Tibial artery (tissue), 4 donors: ENCODE measurements at regions not wholly inside any gene's neighbourhood (a gene's known extent, or its start where the extent isn't known, plus 50 kb on each side); places are given as distances from the start of the nearest gene placed in this dataset.
A peak's percentile ranks its signal among the peaks of the same experiment; 100 is the strongest.
"Not testable (repeated sequence)": the region's sequence is repeated elsewhere in the genome, so short reads cannot be mapped to it uniquely, and the experiment has no call there.

Source experiments
- DNase-seq, 2 donors: peaks; one replicate each; pipeline ENCODE4 v3.0.0-alpha.2; 2019
- H3K27ac ChIP-seq, 2 donors: fragments of 200-600 bp; sonication (generic) in 1 of 2; 1 replicate in 1 of 2; 2 replicates in 1 of 2; pipeline ENCODE4 v1.5.1; 2018 to 2019; ENCODE audit warnings: mild to moderate bottlenecking in 1 of 2
- H3K27me3 ChIP-seq, 2 donors: fragments of 200-600 bp; sonication (generic) in 1 of 2; one replicate each; pipeline versions ENCODE4 v1.5.1 to v1.6.0; 2016 to 2019
- H3K36me3 ChIP-seq, 3 donors: fragments of 200-600 bp; sonication (generic) in 2 of 3; one replicate each; pipeline ENCODE4 v1.5.1; 2016 to 2019; ENCODE audit warnings: mild to moderate bottlenecking in 2 of 3
- H3K4me1 ChIP-seq, 4 donors: fragments of 200-600 bp; sonication (generic) in 2 of 4; 1 replicate in 3 of 4; 2 replicates in 1 of 4; pipeline ENCODE4 v1.5.1; 2016 to 2019
- H3K4me3 ChIP-seq, 2 donors: fragments of 200-600 bp; sonication (generic) in 1 of 2; 1 replicate in 1 of 2; 2 replicates in 1 of 2; pipeline ENCODE4 v1.5.1; 2018 to 2019; ENCODE audit warnings: mild to moderate bottlenecking in 2 of 2
- H3K9me3 ChIP-seq, 3 donors: fragments of 200-600 bp; sonication (generic) in 1 of 3; one replicate each; pipeline ENCODE4 v1.5.1; 2016 to 2019
- intact Hi-C: fragments of 100-400 bp; cut with DNase I; formaldehyde crosslinking; loops from one replicate; pipeline ENCODE4 v1.15.0; 2023; ENCODE audit warnings: low total_unique reads
- TF ChIP-seq, protein P1 (sequence below), 2 experiments: fragments of 200-600 bp in 1 of 2; fragments of 450-650 bp in 1 of 2; IDR thresholded peaks; one replicate each; pipeline ENCODE4 v1.5.1; 2017 to 2019; ENCODE audit warnings: antibody characterized with exemption in 2 of 2, mild to moderate bottlenecking in 1 of 2, moderate library complexity in 1 of 2

DNA sequence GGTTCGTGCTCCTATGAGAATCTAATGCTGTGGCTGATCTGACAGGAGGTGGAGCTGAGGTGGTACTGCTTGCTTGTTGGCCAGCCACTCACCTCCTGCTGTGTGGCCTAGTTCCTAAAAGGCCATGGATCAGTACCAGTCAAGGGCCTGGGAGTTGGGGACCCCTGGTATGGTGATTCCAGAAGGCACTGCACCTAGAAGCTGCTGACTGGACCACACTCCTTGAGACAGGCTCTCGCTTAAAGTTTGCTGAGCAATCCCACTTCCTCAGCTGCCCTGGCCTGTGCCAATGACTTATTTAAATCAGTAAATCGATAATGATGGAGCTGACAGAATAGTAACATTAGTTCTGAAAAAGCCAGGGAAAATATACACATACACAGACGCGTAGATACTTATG lies 98.6 kb upstream of the LYZL2 start:
- TF ChIP-seq, protein P1, sequence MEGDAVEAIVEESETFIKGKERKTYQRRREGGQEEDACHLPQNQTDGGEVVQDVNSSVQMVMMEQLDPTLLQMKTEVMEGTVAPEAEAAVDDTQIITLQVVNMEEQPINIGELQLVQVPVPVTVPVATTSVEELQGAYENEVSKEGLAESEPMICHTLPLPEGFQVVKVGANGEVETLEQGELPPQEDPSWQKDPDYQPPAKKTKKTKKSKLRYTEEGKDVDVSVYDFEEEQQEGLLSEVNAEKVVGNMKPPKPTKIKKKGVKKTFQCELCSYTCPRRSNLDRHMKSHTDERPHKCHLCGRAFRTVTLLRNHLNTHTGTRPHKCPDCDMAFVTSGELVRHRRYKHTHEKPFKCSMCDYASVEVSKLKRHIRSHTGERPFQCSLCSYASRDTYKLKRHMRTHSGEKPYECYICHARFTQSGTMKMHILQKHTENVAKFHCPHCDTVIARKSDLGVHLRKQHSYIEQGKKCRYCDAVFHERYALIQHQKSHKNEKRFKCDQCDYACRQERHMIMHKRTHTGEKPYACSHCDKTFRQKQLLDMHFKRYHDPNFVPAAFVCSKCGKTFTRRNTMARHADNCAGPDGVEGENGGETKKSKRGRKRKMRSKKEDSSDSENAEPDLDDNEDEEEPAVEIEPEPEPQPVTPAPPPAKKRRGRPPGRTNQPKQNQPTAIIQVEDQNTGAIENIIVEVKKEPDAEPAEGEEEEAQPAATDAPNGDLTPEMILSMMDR (IDR thresholded peaks at IDR 0.05), result no peak
- intact Hi-C loops, result loop anchor here (5.0 kb wide), 1 partner anchor 299 kb away; no protein-coding TSS in a partner anchor

DNA sequence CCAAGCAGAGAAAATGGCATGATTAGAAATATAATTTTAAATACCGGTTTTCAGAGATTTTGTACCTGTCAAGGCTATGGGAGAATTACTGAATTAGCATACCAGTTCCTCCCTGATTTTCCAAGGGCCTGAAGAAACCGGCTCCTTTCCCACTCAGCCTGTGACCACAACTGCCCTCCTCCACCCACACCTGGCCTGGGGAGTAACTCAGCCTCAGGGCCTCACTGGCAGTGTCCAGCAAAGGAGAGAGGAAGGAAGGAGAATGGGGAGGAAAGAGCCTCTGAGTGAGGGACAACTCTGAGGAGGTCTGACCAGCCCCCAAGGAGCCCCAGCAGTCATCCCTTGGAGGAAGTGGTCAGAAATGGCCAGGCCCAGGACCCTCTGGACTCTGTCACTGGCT lies 98.0 kb upstream of the LYZL2 start:
- TF ChIP-seq, protein P1 (IDR thresholded peaks at IDR 0.05), result no peak
- intact Hi-C loops, result loop anchor here (5.0 kb wide), 1 partner anchor 300 kb away; no protein-coding TSS in a partner anchor
- H3K36me3 ChIP-seq, result no peaks in the 10 kb centered on the region
- H3K9me3 ChIP-seq, result no peaks in the 10 kb centered on the region
- H3K27ac ChIP-seq, result no peak overlapping the region
- no peaks in the 10 kb centered on the region for H3K27me3 ChIP-seq
- DNase-seq, result no peak
- no peak overlapping the region for H3K4me3 ChIP-seq
- H3K4me1 ChIP-seq, result peaks cover 0 to 3% (median 0%) of the 10 kb centered on the region in 4 donors

More for the DNA sequence above, 98.6 kb upstream of the LYZL2 start:
- Histone ChIP-seq H3K27ac (no peak overlapping the region), H3K27me3 (no peaks in the 10 kb centered on the region), H3K4me1 (peaks cover 0 to 3% (median 0%) of the 10 kb centered on the region in 4 donors), H3K36me3 (no peaks in the 10 kb centered on the region), H3K4me3 (no peak overlapping the region), H3K9me3 (no peaks in the 10 kb centered on the region)
- no peak for DNase-seq

DNA sequence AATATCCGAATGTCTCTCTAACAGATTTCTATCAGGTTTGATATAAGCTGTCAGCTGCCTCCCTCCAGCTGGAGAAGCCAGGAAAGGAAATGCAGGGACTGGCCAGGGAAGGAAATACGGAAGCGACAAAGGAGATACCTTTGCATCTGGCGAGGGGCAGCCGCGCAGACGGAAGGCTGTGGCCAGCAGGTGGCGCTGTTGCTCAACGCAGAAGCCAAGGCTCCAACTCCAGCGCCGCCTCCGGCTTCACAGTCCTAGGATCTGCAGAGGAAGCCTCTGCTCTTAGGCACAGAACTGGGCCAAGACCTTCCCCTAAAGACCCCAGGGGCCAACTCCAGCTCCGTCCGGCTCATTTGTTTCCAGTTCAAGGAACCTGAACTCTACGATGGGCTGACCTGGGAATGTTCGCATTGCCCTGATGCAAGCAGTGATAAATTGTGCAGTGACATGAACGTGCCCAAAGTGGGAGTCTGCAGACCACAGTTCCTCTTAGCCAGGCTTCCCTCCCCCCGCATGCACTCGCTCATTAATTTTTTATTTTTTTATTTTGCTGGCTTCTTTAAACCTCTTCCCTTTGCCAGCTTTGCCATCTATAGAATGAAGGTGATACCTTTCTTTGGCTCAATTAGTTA lies 97.3 kb upstream of the LYZL2 start:
- not testable (repeated sequence) for H3K27ac ChIP-seq
- intact Hi-C loops, result loop anchor here (5.0 kb wide), 1 partner anchor 300 kb away; no protein-coding TSS in a partner anchor
- peak; percentile 76 to 88 for DNase-seq

DNA sequence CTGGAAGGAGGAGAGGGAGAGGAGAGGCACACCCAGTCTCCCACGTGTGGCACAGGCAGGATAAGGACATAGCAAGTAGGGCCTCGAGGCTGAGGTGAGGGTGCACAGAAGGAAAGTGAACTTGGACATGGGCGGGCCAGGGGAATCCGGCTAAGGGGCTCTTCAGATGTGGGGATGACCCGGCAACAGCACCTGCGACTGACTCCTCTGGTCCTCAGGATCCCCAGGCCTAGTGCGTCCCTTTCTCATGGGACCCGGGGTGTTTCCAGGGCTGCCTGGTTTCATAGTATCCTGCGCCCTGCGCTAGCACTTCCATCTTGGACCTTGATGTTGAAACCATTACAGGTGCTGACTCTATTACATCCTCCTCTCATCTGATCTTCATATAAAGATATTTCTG lies 96.1 kb upstream of the LYZL2 start:
- Histone ChIP-seq H3K27ac (no peak overlapping the region), H3K4me1 (peaks cover 0 to 3% (median 0%) of the 10 kb centered on the region in 4 donors), H3K27me3 (no peaks in the 10 kb centered on the region), H3K36me3 (no peaks in the 10 kb centered on the region), H3K4me3 (no peak overlapping the region), H3K9me3 (no peaks in the 10 kb centered on the region)
- DNase-seq, result no peak
- TF ChIP-seq, protein P1 (IDR thresholded peaks at IDR 0.05), result no peak
- intact Hi-C loops, result loop anchor here (5.0 kb wide), 1 partner anchor 302 kb away; no protein-coding TSS in a partner anchor

More for the DNA sequence above, 97.3 kb upstream of the LYZL2 start:
- H3K9me3 ChIP-seq, H3K4me1 ChIP-seq, H3K36me3 ChIP-seq, H3K27me3 ChIP-seq, H3K4me3 ChIP-seq: not testable (repeated sequence)
- TF ChIP-seq, protein P1 (IDR thresholded peaks at IDR 0.05), result peak; percentile 29 to 56

DNA sequence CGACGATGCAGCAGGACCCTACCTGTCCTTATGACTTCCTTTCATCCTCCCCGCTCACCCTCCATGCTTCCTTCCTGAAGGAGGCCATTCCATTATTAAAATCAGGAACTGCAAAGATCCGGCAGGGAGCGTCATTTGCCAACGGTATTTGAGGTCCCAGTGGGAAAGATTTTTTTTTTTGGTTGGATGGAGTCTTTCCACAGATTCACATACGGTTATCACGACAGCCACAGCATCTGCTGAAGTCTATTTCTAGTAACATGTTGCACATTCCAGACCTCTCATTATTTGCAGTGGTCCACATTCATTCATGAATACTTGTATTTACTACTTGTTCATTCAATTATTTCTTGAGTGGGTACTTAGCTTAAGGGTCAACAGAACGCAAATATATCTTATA lies 94.7 kb upstream of the LYZL2 start:
- H3K9me3 ChIP-seq, result no peaks in the 10 kb centered on the region
- H3K27me3 ChIP-seq, result no peaks in the 10 kb centered on the region
- DNase-seq, result no peak
- H3K4me1 ChIP-seq, result peaks cover 0 to 3% (median 0%) of the 10 kb centered on the region in 4 donors
- H3K36me3 ChIP-seq, result no peaks in the 10 kb centered on the region
- TF ChIP-seq, protein P1 (IDR thresholded peaks at IDR 0.05), result no peak
- H3K27ac ChIP-seq, result no peak overlapping the region
- H3K4me3 ChIP-seq, result no peak overlapping the region
- intact Hi-C loops, result loop anchor here (5.0 kb wide), 1 partner anchor 768 kb away; no protein-coding TSS in a partner anchor
